ENCODE measurements at regions not wholly inside any gene's neighbourhood (a gene's known extent, or its start where the extent isn't known, plus 50 kb on each side); places are given as distances from the start of the nearest gene placed in this dataset.

- H3K27ac ChIP-seq, result no peak overlapping the region
- no peak for TF ChIP-seq ZFX (IDR thresholded peaks at IDR 0.05; ENCODE audit: borderline replicate concordance)
- TF ChIP-seq, protein P1, sequence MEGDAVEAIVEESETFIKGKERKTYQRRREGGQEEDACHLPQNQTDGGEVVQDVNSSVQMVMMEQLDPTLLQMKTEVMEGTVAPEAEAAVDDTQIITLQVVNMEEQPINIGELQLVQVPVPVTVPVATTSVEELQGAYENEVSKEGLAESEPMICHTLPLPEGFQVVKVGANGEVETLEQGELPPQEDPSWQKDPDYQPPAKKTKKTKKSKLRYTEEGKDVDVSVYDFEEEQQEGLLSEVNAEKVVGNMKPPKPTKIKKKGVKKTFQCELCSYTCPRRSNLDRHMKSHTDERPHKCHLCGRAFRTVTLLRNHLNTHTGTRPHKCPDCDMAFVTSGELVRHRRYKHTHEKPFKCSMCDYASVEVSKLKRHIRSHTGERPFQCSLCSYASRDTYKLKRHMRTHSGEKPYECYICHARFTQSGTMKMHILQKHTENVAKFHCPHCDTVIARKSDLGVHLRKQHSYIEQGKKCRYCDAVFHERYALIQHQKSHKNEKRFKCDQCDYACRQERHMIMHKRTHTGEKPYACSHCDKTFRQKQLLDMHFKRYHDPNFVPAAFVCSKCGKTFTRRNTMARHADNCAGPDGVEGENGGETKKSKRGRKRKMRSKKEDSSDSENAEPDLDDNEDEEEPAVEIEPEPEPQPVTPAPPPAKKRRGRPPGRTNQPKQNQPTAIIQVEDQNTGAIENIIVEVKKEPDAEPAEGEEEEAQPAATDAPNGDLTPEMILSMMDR (IDR thresholded peaks at IDR 0.05), result no peak
Measured at GRCh38 chr2:103873716-103874351, 980.1 kb upstream of the POU3F3 start.

- no peak overlapping the region for H3K27ac ChIP-seq
- TF ChIP-seq, protein P1 (IDR thresholded peaks at IDR 0.05), result no peak
- TF ChIP-seq ZFX (IDR thresholded peaks at IDR 0.05; ENCODE audit: borderline replicate concordance), result no peak
Measured at GRCh38 chr2:103875131-103875530, 978.8 kb upstream of the POU3F3 start.

DNA sequence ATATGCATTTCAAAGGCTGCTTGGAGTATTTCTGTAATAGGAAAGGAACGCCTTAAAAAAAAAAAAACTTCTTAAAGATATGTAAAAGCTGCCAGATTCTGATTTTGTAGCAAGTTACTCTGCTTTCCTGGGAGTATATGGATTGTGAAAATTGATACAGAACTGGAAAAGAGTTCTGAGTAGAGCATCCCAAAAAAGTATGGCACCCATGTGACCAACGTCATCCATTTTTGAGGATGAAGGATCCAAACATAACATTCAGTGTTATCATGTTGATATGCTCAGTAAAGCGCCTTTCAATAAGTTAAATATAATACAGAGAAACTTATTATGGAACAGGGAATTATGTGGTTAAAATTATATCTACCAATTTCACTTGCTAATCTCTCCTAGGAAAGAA, 978.4 kb upstream of the POU3F3 start:
- TF ChIP-seq ZFX (IDR thresholded peaks at IDR 0.05; ENCODE audit: borderline replicate concordance), result no peak
- TF ChIP-seq, protein P1 (IDR thresholded peaks at IDR 0.05), result no peak
- no peak overlapping the region for H3K27ac ChIP-seq

GRCh38 chr2:103876611-103877010, 977.3 kb upstream of the POU3F3 start:
- no peak for TF ChIP-seq ZFX (IDR thresholded peaks at IDR 0.05; ENCODE audit: borderline replicate concordance)
- TF ChIP-seq, protein P1 (IDR thresholded peaks at IDR 0.05), result no peak
- no peak overlapping the region for H3K27ac ChIP-seq

DNA sequence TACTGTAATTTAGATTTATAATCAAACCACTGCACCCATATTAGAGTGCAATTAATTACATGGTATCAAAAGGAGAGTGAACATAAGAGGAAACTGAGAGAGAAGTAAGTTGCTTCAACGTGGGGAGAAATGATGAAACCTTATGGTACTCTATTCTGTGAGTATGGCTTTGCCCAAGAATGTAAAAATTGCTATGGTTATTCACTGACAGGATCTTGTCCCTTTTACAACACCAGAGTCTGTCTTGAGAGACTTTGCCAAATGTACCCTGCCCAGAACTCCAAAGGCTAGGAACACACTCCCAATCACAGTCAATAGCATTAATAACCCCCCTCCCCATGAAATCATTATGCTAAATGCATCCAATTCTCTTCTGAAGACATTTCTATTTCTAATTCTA, 974.8 kb upstream of the POU3F3 start:
- TF ChIP-seq, protein P1 (IDR thresholded peaks at IDR 0.05), result no peak
- no peak for TF ChIP-seq ZFX (IDR thresholded peaks at IDR 0.05; ENCODE audit: borderline replicate concordance)

DNA sequence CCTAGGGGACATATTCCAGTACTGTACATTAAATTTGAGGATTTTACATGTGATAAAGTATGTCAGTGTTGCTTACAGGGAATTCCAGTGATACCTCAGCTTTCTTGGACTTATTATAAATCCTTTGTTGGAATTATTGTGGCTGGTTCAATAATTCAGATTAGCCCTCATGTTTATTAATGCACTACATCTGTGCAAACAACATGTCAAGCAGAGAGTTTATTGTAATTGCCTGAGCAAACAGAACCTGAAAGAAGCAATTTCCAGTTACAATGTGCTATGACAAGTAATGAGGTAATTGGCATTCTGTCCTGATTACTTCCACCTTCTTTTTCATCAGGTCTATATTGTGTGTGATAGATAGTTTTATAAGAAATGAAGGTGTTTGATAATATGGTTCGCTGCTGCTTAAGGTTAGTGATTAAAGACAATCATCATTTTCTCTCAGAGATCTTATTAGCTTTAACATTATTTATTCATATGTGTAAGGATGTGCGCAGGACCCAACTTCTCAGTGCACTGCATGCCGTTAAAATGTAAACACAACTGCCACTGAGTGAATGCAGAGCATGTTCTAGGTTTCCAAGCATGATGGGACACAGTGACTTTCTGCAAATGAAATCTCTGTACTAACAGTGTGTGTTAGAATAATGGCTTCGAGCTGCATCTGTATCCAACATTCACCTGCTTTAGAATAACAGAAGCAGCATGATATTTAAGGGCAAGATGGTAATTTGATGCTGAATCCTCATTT, 973.7 kb upstream of the POU3F3 start:
- TF ChIP-seq, protein P1 (IDR thresholded peaks at IDR 0.05), result no peak
- no peak for TF ChIP-seq ZFX (IDR thresholded peaks at IDR 0.05; ENCODE audit: borderline replicate concordance)
- H3K27ac ChIP-seq, result no peak overlapping the region

More for the DNA sequence above, 974.8 kb upstream of the POU3F3 start:
- no peak overlapping the region for H3K27ac ChIP-seq

- H3K27ac ChIP-seq, result no peak overlapping the region
- TF ChIP-seq, protein P1 (IDR thresholded peaks at IDR 0.05), result no peak
- no peak for TF ChIP-seq ZFX (IDR thresholded peaks at IDR 0.05; ENCODE audit: borderline replicate concordance)
Measured at GRCh38 chr2:103887625-103888024, 966.3 kb upstream of the POU3F3 start.

Data from 22Rv1 (cell line).